ENCODE measurements at regions not wholly inside any gene's neighbourhood (a gene's known extent, or its start where the extent isn't known, plus 50 kb on each side); places are given as distances from the start of the nearest gene placed in this dataset.

- Histone ChIP-seq H3K9me3 (no peaks in the 10 kb centered on the region), H3K4me3 (no peak overlapping the region), H3K36me3 (no peaks in the 10 kb centered on the region), H3K4me1 (peaks cover 0 to under 1% of the 10 kb centered on the region in 2 donors), H3K27ac (no peak overlapping the region), H3K27me3 (no peaks in the 10 kb centered on the region)
- DNase-seq, result no peak
- intact Hi-C loops (cut with DNase I; ENCODE audit: low total_unique reads), result no loop called here
- in situ Hi-C loops (cut with MboI; ENCODE audit: low sequenced_read_pairs in 4 of 4), result no loop called here
- TF ChIP-seq CTCF (IDR thresholded peaks at IDR 0.05 in 4 of 5, conservative IDR thresholded peaks at IDR 0.05 in 1 of 5), result no peak
- no peak for TF ChIP-seq POLR2A (IDR thresholded peaks at IDR 0.05)
- ATAC-seq, result no peak
These were observed 153.1 kb upstream of the MPHOSPH6 start for GRCh38 chr16:82323171-82323570.

- ATAC-seq (no peak), DNase-seq (no peak)
- TF ChIP-seq POLR2A (IDR thresholded peaks at IDR 0.05), result no peak
- TF ChIP-seq CTCF (IDR thresholded peaks at IDR 0.05 in 4 of 5, conservative IDR thresholded peaks at IDR 0.05 in 1 of 5), result no peak
- H3K4me3 ChIP-seq, result no peak overlapping the region
- no peaks in the 10 kb centered on the region for H3K9me3 ChIP-seq
- no peaks in the 10 kb centered on the region for H3K36me3 ChIP-seq
- in situ Hi-C loops (cut with MboI; ENCODE audit: low sequenced_read_pairs in 4 of 4) (no loop called here), intact Hi-C loops (cut with DNase I; ENCODE audit: low total_unique reads) (no loop called here)
- H3K27me3 ChIP-seq, result no peaks in the 10 kb centered on the region
- peaks cover 0 to 7% of the 10 kb centered on the region in 2 donors for H3K4me1 ChIP-seq
- no peak overlapping the region for H3K27ac ChIP-seq
These were observed 152.2 kb upstream of the MPHOSPH6 start for GRCh38 chr16:82322177-82322576.

- TF ChIP-seq CTCF (IDR thresholded peaks at IDR 0.05 in 4 of 5, conservative IDR thresholded peaks at IDR 0.05 in 1 of 5) (no peak), POLR2A (IDR thresholded peaks at IDR 0.05) (no peak)
- no peaks in the 10 kb centered on the region for H3K36me3 ChIP-seq
- no peak overlapping the region for H3K4me3 ChIP-seq
- in situ Hi-C loops (cut with MboI; ENCODE audit: low sequenced_read_pairs in 4 of 4), result no loop called here
- no peaks in the 10 kb centered on the region for H3K9me3 ChIP-seq
- DNase-seq (no peak), ATAC-seq (no peak)
- H3K4me1 ChIP-seq, result peaks cover 2 to 7% of the 10 kb centered on the region in 2 donors
- intact Hi-C loops (cut with DNase I; ENCODE audit: low total_unique reads), result no loop called here
- no peaks in the 10 kb centered on the region for H3K27me3 ChIP-seq
- H3K27ac ChIP-seq, result no peak overlapping the region
These were observed 149.0 kb upstream of the MPHOSPH6 start for GRCh38 chr16:82319038-82319437.

GRCh38 chr16:82317411-82318167 is 147.6 kb upstream of the MPHOSPH6 start:
- H3K27me3 ChIP-seq, result no peaks in the 10 kb centered on the region
- no peak overlapping the region for H3K4me3 ChIP-seq
- no peaks in the 10 kb centered on the region for H3K36me3 ChIP-seq
- no peak overlapping the region for H3K27ac ChIP-seq
- in situ Hi-C loops (cut with MboI; ENCODE audit: low sequenced_read_pairs in 4 of 4) (no loop called here), intact Hi-C loops (cut with DNase I; ENCODE audit: low total_unique reads) (no loop called here)
- DNase-seq (no peak), ATAC-seq (no peak)
- peaks cover 4 to 13% of the 10 kb centered on the region in 2 donors for H3K4me1 ChIP-seq
- no peak for TF ChIP-seq POLR2A (IDR thresholded peaks at IDR 0.05)
- TF ChIP-seq CTCF (IDR thresholded peaks at IDR 0.05 in 4 of 5, conservative IDR thresholded peaks at IDR 0.05 in 1 of 5), result no peak
- no peaks in the 10 kb centered on the region for H3K9me3 ChIP-seq

GRCh38 chr16:82313754-82314153 is 143.7 kb upstream of the MPHOSPH6 start:
- Histone ChIP-seq H3K9me3 (no peaks in the 10 kb centered on the region), H3K36me3 (no peaks in the 10 kb centered on the region), H3K4me3 (no peak overlapping the region), H3K4me1 (peaks cover 4 to 13% of the 10 kb centered on the region in 2 donors), H3K27ac (peak overlapping the region in 1 of 4 donors; percentile 24), H3K27me3 (no peaks in the 10 kb centered on the region)
- in situ Hi-C loops (cut with MboI; ENCODE audit: low sequenced_read_pairs in 4 of 4) (no loop called here), intact Hi-C loops (cut with DNase I; ENCODE audit: low total_unique reads) (no loop called here)
- ATAC-seq (no peak), DNase-seq (no peak)
- no peak for TF ChIP-seq POLR2A (IDR thresholded peaks at IDR 0.05)
- no peak for TF ChIP-seq CTCF (IDR thresholded peaks at IDR 0.05 in 4 of 5, conservative IDR thresholded peaks at IDR 0.05 in 1 of 5)
